ENCODE measurements at regions not wholly inside any gene's neighbourhood (a gene's known extent, or its start where the extent isn't known, plus 50 kb on each side); places are given as distances from the start of the nearest gene placed in this dataset.

GRCh38 chr6:12649325-12649724, 67.2 kb upstream of the PHACTR1 start:
- TF ChIP-seq POLR2A (IDR thresholded peaks at IDR 0.05; ENCODE audit: low read length) (no peak), GATA1 (IDR thresholded peaks at IDR 0.05; ENCODE audit: low read depth, low read length) (no peak)
